ENCODE measurements at regions not wholly inside any gene's neighbourhood (a gene's known extent, or its start where the extent isn't known, plus 50 kb on each side); places are given as distances from the start of the nearest gene placed in this dataset.

DNA sequence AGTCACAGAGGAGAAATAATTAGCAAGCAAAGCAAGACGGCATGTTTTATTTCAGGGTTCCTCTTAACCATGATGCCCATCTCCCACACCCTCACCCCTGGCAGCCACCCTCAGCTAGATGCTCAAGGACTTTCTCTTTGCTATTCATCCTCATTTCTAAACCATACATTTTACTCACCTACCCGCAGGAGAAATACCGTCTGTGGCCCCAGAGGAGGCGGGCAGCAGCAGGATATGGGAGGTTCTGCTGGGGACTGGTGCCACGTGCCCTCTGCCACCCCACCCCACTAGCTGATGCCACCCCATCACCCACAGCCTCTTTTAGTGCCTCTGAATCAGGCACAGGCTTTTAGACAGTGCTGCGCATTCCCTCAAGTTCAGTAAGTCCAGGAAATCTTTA, 168.7 kb upstream of the ITGB1 start:
- no peak for DNase-seq (ENCODE audit: low read depth)

DNA sequence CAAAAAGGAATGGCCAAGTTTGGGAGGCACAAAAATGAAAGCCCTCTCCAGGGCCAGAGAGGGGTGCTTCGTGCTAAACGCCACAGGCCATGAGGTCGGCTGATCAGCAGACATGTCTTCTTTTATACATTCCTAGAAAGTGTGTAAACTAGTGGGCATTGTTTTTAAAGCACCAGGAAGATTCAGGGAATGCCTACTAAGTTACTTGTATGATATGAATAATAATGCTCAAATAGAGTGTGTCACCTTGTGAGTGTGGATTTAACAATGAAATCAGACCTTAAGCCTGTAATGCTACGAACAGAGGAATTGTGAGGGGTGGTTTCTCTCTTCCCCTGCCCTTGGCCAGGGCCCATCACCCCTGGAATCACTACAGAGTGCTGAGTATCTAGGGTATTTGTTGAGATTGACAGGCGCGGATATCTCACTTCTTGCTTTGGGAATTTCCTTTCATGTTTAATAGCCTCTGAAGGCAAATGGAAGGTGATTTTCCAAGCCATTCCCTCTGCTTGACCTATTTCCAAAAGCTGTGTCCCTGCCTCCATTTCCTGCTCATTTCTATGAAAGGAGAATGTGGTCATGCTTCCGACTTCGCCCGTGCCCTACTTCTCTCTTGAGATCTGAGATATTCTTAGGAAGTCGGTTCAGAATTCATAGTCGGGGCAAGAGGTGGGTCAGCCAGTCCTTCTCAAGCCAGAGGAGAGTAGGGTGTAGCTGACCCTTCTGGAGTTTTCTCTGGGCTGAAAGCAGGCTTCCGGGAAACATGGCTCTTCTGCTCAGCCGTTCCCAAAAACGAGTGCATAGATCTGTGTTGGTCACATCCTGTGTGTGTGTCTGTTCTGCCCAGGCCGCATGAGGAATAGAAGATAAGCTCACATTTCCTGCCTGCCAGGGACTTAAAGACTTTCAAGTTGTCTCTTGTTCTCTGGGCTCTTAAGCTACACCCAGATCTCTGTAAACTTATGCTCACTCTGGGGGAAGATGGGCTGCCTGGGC, 167.8 kb upstream of the ITGB1 start:
- no peak for DNase-seq (ENCODE audit: low read depth)

DNA sequence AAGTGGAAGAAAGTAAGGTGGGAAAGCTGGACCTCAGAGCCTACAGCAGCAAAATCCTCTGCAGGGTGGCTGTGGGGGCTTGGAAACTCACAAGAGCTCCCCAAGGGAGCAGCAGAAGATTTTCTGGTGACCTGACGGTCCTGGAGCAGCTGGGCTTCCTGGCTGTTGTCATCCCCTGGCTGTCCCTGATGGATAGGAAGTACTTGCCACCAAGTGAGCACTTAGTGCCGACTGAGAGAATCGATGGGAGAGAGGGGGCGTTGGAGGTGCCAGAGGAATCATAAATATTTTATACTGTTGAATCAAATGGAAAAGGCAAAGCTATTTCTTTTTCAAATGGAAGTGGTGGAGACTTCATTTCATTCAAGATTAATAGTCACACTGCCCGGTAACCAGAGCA, 167.1 kb upstream of the ITGB1 start:
- no peak for DNase-seq (ENCODE audit: low read depth)

DNA sequence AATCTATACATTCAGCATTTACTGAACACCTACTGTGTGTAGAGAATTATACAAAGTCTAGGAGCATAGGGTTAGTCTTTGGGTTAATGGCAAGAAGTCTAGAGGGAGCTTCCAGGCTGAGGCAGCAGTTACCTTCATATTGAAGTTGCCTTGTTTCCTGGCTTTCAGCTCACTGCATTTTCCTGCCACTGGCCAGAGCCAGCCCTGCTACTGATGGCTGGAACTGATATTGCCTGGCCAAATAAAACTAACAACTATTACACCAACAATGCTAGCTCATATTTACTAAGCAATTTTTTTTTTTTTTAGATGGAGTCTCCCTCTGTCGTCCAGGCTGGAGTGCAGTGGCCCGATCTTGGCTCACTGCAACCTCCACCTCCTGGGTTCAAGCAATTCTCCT, 165.7 kb upstream of the ITGB1 start:
- no peak for DNase-seq (ENCODE audit: low read depth)

DNA sequence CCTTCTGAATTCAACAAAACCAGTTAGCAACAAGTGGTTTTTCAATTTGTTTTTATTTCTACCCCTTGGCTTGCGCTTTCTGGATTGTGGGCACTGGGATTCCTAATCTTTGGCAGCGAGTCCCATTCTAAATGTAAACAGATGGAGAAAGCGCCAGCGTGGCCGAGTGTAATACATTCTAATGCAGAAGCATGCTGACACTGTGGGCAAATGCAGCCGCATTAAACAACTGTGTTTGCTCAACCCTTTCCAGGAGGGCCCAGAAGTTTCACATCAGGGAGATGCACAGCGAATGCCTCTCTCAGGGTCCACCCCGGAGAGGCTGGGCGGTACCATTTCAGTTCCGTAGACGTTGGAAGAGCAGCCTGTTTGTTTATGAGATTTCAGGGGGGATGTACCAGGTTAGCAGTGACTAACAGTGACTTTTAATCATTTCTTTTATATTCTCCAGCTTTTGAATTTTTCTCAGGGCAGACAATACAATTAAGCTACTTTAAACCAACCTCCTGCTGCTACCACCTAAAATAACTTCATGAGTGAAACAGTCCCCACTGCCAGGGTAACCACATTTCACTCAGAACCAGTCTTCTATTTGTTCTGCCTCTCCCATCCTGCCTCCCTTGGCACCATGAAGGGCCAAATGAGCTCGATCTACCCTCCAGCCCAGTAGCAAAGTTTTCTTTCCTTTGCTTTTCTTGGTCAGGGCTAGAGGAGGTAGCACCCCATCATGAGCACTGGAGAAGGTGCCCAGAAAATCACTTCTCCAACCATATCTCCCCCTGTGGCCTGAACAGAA, 164.2 kb upstream of the ITGB1 start:
- no peak for DNase-seq (ENCODE audit: low read depth)

DNA sequence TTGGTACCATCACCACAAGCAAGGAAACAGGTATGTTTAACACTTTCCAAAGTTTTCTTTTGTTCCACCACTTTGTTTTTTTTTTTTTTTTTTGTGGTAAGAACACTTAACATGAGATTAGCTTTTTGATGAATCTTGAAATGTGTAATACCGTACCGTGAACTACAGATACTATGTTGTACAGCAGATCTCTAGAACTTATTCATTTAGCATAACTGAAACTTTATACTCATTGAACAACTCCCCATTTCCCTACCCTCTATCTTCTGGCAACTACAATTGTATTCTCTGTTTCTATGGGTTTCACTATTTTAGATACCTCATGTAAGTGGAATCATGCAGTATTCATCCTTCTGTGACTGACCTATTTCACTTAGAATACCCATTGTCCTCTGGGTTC, 162.7 kb upstream of the ITGB1 start:
- no peak for DNase-seq (ENCODE audit: low read depth)

DNA sequence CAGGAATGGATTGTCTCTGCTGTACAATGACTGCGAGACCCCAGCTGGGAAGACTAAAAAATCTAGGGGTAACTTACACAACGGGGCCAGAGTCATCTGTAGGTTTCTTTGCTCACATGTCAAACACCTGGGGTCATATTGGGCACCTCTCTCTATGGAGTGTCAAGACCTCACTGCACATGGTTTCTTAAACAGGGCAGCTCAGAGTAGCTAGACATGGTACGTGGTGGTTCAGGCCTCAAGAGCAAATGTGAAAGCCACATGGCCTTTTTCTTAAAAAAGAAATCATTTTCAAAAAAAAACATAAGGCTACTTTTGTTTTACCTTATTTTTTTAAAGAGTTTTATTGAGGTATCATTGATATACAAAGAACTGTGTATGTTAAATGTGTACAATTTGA, 162.2 kb upstream of the ITGB1 start:
- DNase-seq (ENCODE audit: low read depth): no peak

DNA sequence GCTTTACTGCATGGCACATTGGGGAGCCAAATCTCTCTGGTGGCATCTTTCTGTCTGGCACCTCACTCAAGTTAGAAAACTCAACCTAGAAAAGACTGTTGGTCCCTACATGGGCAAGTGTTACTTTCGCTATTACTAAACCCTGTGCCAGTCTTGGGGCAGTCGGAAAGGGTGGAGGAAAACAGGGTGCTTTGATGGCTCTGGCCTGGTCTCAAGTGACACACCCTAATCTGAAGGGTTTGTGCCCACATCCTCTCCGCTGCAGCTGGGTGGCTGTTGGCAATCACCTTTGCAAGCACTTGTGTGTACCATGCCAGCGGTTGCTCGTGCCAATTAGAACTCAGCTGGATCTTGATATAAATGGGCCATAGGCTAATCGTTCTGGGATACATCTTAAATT, 159.8 kb upstream of the ITGB1 start:
- no peak for DNase-seq (ENCODE audit: low read depth)

DNA sequence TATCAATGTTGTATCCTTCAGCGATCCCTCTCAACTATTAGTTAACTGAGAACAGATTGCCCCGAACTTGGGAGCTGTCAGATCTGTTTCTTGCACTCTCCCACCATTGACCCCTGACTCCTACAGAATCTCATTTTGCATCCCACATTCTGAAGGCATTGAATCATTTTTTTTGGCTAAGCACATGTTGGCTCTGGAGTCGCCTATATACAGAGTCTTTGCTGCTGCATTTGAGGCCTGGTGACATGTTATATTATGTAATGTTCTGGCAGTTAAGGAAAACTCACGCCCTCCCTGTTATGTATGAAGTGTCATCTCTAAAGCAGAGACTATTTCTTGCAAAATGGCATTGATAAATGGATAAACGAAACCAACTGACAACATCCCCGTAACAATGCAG, 159.2 kb upstream of the ITGB1 start:
- DNase-seq (ENCODE audit: low read depth): no peak

DNA sequence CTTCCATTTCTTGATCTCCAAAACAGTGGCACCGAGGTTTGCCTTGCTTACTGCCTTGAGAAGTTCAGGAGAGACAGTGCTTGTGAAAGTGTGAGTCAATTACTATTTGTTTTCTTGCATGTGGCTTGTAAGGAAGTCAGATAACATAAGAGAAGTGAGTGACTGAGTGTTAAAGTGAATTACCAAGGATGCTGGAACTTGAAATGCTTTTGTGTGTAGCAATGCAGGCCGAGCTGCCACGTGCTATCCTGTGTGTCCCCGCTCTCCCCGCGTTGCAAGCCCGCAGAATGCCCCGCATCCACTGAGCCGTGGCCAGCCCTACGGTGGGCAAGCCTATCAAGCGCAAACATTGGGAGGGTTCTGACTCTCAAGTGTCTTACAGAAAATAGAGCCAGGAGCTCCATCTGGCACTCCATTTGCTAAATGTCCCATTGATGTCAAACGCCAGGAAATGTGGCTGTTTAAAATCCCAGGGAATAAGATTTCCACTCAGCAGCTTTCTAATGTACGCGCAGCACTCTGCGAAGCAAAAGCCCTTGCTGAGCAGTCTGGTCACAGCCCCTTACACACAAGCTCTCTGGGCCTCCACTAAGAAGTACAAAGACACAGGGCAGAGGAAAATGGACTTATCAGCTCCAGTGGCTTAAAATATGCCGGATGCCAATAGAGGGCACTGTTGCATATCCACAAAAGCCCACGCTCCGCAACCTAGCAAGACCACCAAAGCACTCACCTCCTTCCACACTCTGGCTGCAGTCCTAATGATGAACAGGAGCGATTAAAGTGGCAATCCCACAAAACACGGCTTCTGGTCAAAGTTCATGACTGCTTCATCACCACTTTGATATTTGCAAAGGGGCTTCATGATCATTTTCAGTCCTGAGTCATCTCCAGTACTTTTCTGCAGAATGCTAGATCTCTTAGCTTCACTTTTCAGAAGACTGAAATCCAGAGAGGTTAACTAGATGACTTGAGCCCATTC, 158.0 kb upstream of the ITGB1 start:
- DNase-seq (ENCODE audit: low read depth): no peak

DNA sequence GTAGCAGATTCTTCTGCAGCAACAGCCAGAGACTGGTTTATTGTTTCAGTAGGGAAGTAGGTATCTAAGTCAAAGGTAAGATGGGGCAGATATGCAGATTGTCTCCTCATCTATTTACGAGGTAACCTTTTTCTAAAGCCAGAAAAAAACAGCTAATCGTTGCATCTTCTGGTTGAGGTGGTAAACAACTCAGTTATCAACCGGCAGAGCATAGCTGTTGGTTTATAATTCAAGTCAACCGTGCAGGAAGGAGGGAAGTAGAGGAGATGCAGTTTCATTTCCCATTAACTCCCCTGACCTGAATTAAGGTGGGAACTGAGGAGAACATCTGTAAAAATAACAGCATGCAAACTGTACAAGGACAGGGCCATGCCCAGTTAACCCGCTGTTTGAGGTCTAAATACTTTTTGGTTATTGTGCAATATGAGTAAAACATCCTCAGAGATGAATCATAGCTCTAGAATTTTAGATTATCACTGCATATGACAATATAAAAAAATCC, 156.5 kb upstream of the ITGB1 start:
- DNase-seq (ENCODE audit: low read depth): no peak

DNA sequence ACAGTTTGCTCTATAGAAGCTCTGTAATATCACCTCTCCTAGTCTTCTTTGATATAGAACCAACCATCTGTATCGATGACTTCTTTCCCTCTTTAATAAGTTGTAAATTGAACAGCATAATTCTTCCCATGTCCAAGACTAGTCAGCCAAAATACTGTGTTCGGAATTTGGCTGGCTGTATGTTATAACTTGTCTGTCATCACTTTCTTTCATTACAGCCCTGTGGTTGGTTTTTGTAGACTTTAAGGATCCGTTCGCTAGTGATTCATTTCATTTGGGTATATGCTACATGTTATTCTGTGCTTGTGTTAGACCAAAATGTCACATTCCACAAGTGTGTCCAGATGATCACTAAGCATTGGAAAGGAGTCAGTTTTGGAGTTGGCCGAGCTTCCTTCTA, 155.4 kb upstream of the ITGB1 start:
- no peak for DNase-seq (ENCODE audit: low read depth)

DNA sequence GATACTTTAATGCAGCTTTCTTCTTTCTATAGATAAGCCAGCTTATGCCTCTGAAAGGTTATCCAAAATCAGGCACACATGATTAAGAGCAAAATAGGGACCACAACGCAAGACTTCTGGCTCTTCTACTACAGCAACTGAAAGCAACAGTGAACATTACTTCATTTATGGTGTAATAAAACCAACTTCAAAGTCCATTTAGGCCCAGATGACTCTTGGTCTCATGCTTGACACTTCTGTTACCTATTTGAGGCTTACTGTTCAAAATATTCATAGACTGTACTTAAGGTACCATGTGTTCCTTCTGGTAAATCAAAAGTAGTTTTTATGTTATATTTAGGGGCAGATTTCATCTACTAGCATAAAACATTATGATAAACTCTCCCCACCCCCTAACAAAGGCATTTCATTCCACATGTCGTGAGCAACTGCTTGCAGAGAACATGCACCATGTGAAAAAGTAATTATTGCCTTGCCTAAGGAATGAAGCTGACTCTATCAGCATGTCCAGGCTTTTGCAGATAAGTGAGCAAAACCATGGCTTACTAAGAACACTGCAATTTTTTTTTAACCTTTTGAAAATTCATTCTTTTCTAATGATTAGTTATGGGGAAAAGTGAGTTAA, 154.9 kb upstream of the ITGB1 start:
- DNase-seq (ENCODE audit: low read depth): no peak

DNA sequence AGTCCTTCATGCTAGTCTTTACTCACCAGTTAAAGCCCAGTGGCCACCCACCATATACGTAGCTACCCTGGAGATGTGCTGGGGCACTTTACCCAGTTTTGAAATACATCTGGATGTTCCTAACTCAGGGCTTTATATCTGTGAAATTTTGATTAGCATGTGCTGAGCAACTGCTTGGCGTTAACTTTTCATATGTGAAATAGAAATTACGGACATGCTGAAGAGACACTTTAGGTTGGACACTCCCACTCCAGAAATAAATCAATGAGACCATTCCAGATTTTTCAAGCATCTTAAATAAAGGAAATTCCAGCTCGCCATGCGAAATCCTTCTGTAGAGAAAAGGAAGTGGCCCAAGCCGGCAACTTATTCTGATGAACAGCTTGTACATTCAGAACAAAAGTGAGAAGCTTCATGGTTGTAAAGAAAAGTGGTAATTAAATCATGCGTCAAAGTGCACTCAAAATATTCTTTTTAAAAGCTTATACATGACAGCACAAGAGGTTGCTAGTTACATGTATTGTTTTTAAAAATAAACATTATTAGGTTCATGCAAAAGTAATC, 153.5 kb upstream of the ITGB1 start:
- DNase-seq (ENCODE audit: low read depth): no peak

DNA sequence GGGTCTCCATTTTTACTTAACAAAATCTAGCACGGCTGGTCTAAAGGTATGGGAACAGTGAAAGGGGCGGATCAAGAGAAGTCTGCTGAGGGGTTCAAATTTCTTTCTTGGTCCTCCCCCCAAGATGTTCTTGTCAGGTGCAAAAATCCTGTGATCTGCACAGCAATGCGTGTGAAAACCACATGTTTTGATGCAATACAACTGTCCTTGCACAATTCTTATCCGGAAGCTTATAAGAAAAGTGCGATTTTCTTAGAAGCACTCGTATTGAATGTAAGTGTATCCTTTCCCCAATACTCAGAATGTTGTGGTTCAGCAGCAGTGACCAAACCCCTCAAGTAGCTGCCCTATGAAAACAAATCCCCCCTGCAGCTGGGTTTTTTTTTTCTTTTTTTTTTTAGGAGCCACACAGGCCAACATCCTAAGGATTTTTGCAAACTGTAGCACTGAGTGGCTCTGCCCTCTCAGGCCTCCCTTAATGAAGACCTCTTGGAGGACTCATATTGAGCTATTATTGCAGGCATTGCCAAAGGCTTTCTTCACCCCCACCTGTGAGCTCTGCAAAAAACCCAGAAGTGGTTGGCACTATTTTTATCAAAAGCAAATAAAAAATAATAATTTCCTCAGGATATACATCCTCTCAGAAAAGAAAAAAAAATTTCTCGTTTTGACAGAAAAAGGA, 151.9 kb upstream of the ITGB1 start:
- DNase-seq (ENCODE audit: low read depth): no peak

DNA sequence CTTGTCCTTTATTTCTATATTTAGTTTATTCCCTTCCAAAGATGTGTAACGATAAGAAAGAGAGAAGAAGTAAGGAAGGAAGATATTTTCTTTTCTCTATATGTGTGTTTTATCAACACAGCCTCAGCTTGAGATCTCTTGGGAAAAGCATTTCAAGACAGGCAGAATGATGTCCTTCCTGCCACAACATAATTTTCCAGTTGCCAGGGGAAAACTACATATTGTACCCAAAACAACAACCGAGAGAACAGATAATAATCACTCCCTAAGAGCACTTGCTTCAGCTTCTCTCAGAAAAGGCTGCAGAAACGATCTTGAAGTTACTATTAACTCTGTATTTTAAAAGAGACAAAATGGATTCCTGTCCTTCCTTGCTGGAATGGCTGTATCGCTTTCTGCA, 151.4 kb upstream of the ITGB1 start:
- no peak for DNase-seq (ENCODE audit: low read depth)

DNA sequence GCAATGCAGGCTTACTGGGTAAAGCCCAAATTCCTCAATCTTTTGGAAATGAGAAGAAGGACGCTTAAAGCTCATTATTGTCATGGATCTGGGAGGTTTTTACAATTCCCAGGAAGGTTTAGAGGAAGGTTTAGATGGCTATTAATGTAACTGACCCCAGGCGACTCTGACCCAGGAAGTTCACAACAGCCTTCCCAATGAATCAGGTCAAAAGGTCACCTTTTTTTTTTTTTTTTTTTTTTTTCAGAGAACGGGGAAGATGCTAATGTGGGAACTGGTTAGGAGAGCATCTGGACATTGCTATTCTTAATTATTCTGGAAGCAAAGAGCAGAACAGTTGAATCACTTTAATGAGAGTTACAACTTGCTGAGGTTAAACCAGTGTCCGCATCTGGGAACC, 149.9 kb upstream of the ITGB1 start:
- DNase-seq (ENCODE audit: low read depth): no peak

DNA sequence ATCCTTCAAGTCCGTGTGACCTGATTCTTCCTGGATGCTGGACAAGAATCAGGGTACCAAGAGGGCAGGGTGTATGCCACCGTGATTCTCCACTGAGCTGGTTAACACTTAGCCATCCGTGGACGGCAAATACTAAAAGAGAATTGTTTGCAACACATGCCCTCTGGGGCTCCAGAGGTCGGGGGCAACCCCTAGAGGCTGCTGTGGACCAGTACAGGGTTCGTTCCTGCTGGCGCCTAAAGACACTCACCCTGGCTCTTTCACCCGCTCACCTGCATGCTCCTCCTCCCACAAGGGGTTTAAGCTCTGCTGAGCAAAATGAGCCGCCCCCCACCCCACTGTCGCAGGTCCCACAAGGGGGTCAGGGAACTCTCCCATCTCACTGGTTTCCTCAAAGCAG, 148.7 kb upstream of the ITGB1 start:
- no peak for DNase-seq (ENCODE audit: low read depth)

DNA sequence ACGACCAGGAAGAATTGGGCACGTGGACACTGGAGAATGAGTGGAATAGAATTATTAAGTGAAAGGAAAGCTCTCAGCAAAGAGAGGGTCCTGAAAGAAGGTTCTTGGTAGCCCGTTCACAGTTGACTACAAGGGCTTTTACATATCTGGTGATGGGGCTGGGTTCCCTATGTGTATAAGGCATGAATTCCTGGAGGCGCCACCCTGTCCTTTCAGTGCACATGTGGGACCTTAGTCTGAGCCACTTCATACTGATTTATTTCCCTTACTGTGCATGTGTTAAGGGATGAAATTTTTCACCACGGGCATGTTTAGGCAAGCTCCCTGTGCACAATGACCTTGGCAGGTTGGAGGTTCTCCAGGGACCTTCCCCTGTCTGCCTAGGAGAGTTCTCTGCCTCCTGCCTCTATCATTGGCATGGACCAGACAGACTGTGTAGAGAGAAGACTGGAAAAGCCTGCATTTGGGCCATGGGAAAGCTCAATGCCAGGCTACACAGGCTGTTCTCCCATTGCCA, 145.9 kb upstream of the ITGB1 start:
- DNase-seq (ENCODE audit: low read depth): no peak

DNA sequence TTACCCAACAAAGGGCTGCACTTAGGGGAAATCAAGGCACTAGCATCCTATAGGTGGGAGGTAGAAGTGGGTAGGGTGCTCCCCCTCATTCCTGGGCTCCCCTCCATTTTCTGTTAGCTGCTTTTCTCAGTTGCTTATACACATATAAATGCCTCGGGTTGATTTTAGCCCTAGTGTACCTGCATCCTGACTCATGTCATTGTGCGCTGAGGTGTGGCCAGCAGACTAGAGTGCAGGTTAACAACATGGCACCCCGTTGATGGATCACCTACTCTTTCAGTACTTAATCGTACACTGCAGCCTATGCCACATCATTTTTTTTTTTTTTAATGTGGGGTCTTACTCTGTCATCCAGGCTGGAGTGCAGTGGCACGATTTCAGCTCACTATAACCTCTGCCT, 144.0 kb upstream of the ITGB1 start:
- DNase-seq (ENCODE audit: low read depth): no peak

Data from stimulated activated CD8-positive, alpha-beta memory T cell treated with anti-CD3 and anti-CD28 coated beads, Interleukin-15, amount 100 ng/mL, for 1 hour (primary cell).